OCI-M2 (cell line): ENCODE measurements at regions not wholly inside any gene's neighbourhood (a gene's known extent, or its start where the extent isn't known, plus 50 kb on each side); places are given as distances from the start of the nearest gene placed in this dataset.

ENCODE experiments used
- DNase-seq: peaks from one replicate; lab custom pipeline; 2025; ENCODE audit not compliant: unreplicated experiment; lab: John Stamatoyannopoulos, UW

- DNase-seq = no peak
These were observed 240.9 kb upstream of the CAMK1G start for GRCh38 chr1:209342441-209343175.

GRCh38 chr1:209343511-209343910 is 240.0 kb upstream of the CAMK1G start:
- DNase-seq = no peak

GRCh38 chr1:209344156-209344555 is 239.4 kb upstream of the CAMK1G start:
- DNase-seq = no peak

GRCh38 chr1:209349363-209350308 is 233.9 kb upstream of the CAMK1G start:
- no peak for DNase-seq

GRCh38 chr1:209353053-209353452 is 230.5 kb upstream of the CAMK1G start:
- no peak for DNase-seq

- no peak for DNase-seq
These were observed 229.2 kb upstream of the CAMK1G start for GRCh38 chr1:209354111-209354839.

GRCh38 chr1:209354840-209355165 is 228.7 kb upstream of the CAMK1G start:
- DNase-seq = no peak

- DNase-seq = no peak
These were observed 228.1 kb upstream of the CAMK1G start for GRCh38 chr1:209355415-209355814.

- DNase-seq = no peak
These were observed 226.5 kb upstream of the CAMK1G start for GRCh38 chr1:209356976-209357377.

GRCh38 chr1:209363112-209363511 is 220.4 kb upstream of the CAMK1G start:
- no peak for DNase-seq

- DNase-seq = no peak
These were observed 218.8 kb upstream of the CAMK1G start for GRCh38 chr1:209364716-209365115.

GRCh38 chr1:209367061-209367772 is 216.3 kb upstream of the CAMK1G start:
- DNase-seq = no peak

- DNase-seq = no peak
These were observed 214.5 kb upstream of the CAMK1G start for GRCh38 chr1:209368864-209369598.

- DNase-seq = no peak
These were observed 213.1 kb upstream of the CAMK1G start for GRCh38 chr1:209370241-209370995.

GRCh38 chr1:209375097-209375496 is 208.4 kb upstream of the CAMK1G start:
- no peak for DNase-seq

GRCh38 chr1:209375671-209376365 is 207.7 kb upstream of the CAMK1G start:
- no peak for DNase-seq

GRCh38 chr1:209376774-209377173 is 206.7 kb upstream of the CAMK1G start:
- no peak for DNase-seq

- DNase-seq = no peak
These were observed 205.5 kb upstream of the CAMK1G start for GRCh38 chr1:209377995-209378394.

- DNase-seq = no peak
These were observed 204.2 kb upstream of the CAMK1G start for GRCh38 chr1:209379280-209379679.
